ENCODE measurements at regions not wholly inside any gene's neighbourhood (a gene's known extent, or its start where the extent isn't known, plus 50 kb on each side); places are given as distances from the start of the nearest gene placed in this dataset.
A peak's percentile ranks its signal among the peaks of the same experiment; 100 is the strongest.

DNA sequence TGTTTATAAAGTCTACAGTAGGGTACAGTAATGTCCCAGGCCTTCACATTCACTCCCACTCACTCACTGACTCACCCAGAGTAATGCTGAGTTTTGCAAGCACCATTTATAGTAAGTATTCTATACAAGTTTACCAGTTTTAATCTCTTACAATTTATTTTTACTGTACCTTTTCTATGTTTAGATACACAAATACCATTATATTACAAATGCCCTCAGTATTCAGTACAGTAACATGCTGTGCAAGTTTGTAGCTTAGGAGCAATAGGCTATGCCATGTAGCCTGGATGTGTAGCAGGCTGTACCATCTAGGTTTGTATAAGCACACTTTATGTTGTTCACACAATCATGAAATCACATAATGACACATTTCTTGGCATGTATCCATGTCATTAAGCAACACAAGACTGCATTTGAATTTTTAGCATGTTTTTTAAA, 673.6 kb downstream of the CD109 start:
- ChIA-PET POLR2A (ENCODE audit: unreplicated experiment) (no interaction called here), CTCF (no interaction called here)
- Histone ChIP-seq H3K4me2 (ENCODE audit: low read length) (no peak overlapping the region), H3K9me3 (ENCODE audit: low read length) (no peaks in the 10 kb centered on the region), H3K4me1 (ENCODE audit: insufficient read depth, low read length) (peaks cover 20% of the 10 kb centered on the region), H3K27me3 (ENCODE audit: low read length) (no peaks in the 10 kb centered on the region), H4K20me1 (ENCODE audit: low read length) (no peaks in the 10 kb centered on the region), H3K36me3 (ENCODE audit: low read depth, low read length) (no peaks in the 10 kb centered on the region), H3K79me2 (ENCODE audit: low read length) (no peaks in the 10 kb centered on the region), H2AFZ (ENCODE audit: low read length) (no peak overlapping the region), H3K27ac (ENCODE audit: low read length) (no peak overlapping the region; the same call in 1 of the 2 replicates), H3F3A (ENCODE audit: low read length, unreplicated experiment) (no peaks in the 10 kb centered on the region), H3K9me2 (replicated peaks; ENCODE audit: low read length) (no peaks in the 10 kb centered on the region), H3K9ac (ENCODE audit: low read length) (no peak overlapping the region), H3K4me3 (ENCODE audit: low read length) (no peak overlapping the region)
- intact Hi-C loops (cut with micrococcal nuclease), result no loop called here
- TF ChIP-seq, protein P1, sequence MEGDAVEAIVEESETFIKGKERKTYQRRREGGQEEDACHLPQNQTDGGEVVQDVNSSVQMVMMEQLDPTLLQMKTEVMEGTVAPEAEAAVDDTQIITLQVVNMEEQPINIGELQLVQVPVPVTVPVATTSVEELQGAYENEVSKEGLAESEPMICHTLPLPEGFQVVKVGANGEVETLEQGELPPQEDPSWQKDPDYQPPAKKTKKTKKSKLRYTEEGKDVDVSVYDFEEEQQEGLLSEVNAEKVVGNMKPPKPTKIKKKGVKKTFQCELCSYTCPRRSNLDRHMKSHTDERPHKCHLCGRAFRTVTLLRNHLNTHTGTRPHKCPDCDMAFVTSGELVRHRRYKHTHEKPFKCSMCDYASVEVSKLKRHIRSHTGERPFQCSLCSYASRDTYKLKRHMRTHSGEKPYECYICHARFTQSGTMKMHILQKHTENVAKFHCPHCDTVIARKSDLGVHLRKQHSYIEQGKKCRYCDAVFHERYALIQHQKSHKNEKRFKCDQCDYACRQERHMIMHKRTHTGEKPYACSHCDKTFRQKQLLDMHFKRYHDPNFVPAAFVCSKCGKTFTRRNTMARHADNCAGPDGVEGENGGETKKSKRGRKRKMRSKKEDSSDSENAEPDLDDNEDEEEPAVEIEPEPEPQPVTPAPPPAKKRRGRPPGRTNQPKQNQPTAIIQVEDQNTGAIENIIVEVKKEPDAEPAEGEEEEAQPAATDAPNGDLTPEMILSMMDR (conservative IDR thresholded peaks at IDR 0.05; ENCODE audit: low read depth, low read length), result no peak
- TF ChIP-seq EZH2 (IDR thresholded peaks at IDR 0.05; ENCODE audit: low read length, unreplicated experiment) (no peak), EZH2phosphoT487 (IDR thresholded peaks at IDR 0.05; ENCODE audit: borderline replicate concordance, low read length) (no peak)
- BruUV-seq (replicated peaks), result no TSS peak
- ATAC-seq (peak; percentile 66), DNase-seq (peak; percentile 65)

DNA sequence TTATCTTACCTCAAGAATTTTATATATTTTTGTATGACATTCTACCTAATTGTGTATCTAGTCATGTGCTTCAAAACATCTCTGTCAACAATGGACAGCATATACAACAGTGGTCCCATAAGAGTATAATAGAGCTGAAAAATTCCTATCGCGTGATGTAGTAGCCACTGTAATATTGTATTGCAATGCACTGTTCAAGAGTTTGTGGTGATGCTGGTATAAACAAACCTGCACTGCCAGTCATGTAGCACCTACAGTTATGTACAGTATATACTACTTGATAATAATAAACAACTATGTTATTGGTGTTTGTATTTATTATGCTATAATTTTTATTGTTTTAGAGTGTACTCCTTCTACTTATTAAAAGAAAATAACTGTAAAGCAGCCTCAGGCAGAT, 672.7 kb downstream of the CD109 start:
- ATAC-seq, result no peak
- no peak overlapping the region for H2AFZ ChIP-seq (ENCODE audit: low read length)

DNA sequence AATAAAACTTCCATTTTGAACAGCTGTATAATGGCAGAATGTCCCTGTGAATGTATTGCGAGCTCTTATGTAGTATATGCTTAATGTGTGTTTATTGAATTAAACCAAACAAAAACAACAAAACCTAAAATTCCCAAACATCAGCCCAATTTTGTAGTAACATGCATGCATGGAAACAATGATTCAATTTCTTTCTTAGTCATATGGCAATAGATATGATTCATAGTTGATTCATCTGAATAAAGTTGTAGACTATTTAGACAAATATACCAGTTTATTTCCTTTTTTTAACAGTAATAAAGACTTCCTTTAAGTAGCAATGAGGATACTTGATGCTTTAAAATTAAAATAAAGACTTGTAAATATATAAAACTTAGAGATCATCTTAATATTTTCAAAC, 670.6 kb downstream of the CD109 start:
- Histone ChIP-seq H3K27me3 (ENCODE audit: low read length) (no peaks in the 10 kb centered on the region), H3K9me2 (replicated peaks; ENCODE audit: low read length) (no peaks in the 10 kb centered on the region), H3K4me2 (ENCODE audit: low read length) (peak overlapping the region; percentile 31), H3K4me1 (ENCODE audit: insufficient read depth, low read length) (peaks cover 20% of the 10 kb centered on the region), H3K27ac (ENCODE audit: low read length) (peak overlapping the region; percentile 60), H2AFZ (ENCODE audit: low read length) (no peak overlapping the region), H3K36me3 (ENCODE audit: low read depth, low read length) (no peaks in the 10 kb centered on the region), H4K20me1 (ENCODE audit: low read length) (no peaks in the 10 kb centered on the region), H3K9ac (ENCODE audit: low read length) (no peak overlapping the region), H3K4me3 (ENCODE audit: low read length) (no peak overlapping the region), H3F3A (ENCODE audit: low read length, unreplicated experiment) (no peaks in the 10 kb centered on the region), H3K79me2 (ENCODE audit: low read length) (no peaks in the 10 kb centered on the region), H3K9me3 (ENCODE audit: low read length) (no peaks in the 10 kb centered on the region)
- BruUV-seq (replicated peaks), result no TSS peak
- TF ChIP-seq EZH2 (IDR thresholded peaks at IDR 0.05; ENCODE audit: low read length, unreplicated experiment) (no peak), EZH2phosphoT487 (IDR thresholded peaks at IDR 0.05; ENCODE audit: borderline replicate concordance, low read length) (no peak)
- TF ChIP-seq, protein P1 (conservative IDR thresholded peaks at IDR 0.05; ENCODE audit: low read depth, low read length), result no peak
- intact Hi-C loops (cut with micrococcal nuclease), result no loop called here
- peak; percentile 55 for DNase-seq
- ChIA-PET CTCF (no interaction called here), POLR2A (ENCODE audit: unreplicated experiment) (no interaction called here)
- peak; percentile 76 for ATAC-seq

More for the DNA sequence above, 672.7 kb downstream of the CD109 start:
- Histone ChIP-seq H3K4me2 (ENCODE audit: low read length) (no peak overlapping the region), H3K36me3 (ENCODE audit: low read depth, low read length) (no peaks in the 10 kb centered on the region), H3F3A (ENCODE audit: low read length, unreplicated experiment) (no peaks in the 10 kb centered on the region), H4K20me1 (ENCODE audit: low read length) (no peaks in the 10 kb centered on the region), H3K9me2 (replicated peaks; ENCODE audit: low read length) (no peaks in the 10 kb centered on the region), H3K4me1 (ENCODE audit: insufficient read depth, low read length) (peaks cover 20% of the 10 kb centered on the region), H3K9me3 (ENCODE audit: low read length) (no peaks in the 10 kb centered on the region), H3K9ac (ENCODE audit: low read length) (no peak overlapping the region), H3K79me2 (ENCODE audit: low read length) (no peaks in the 10 kb centered on the region), H3K27me3 (ENCODE audit: low read length) (no peaks in the 10 kb centered on the region), H3K4me3 (ENCODE audit: low read length) (no peak overlapping the region), H3K27ac (ENCODE audit: low read length) (no peak overlapping the region)
- TF ChIP-seq EZH2 (IDR thresholded peaks at IDR 0.05; ENCODE audit: low read length, unreplicated experiment) (no peak), EZH2phosphoT487 (IDR thresholded peaks at IDR 0.05; ENCODE audit: borderline replicate concordance, low read length) (no peak)
- TF ChIP-seq, protein P1 (conservative IDR thresholded peaks at IDR 0.05; ENCODE audit: low read depth, low read length), result no peak
- CTCF ChIA-PET, result no interaction called here
- no peak for DNase-seq
- intact Hi-C loops (cut with micrococcal nuclease), result no loop called here
- BruUV-seq (replicated peaks), result no TSS peak
- POLR2A ChIA-PET (ENCODE audit: unreplicated experiment), result no interaction called here
